Heart right ventricle (tissue), 16 donors: ENCODE measurements at regions not wholly inside any gene's neighbourhood (a gene's known extent, or its start where the extent isn't known, plus 50 kb on each side); places are given as distances from the start of the nearest gene placed in this dataset.
A peak's percentile ranks its signal among the peaks of the same experiment; 100 is the strongest.

ENCODE experiments used
- ATAC-seq, 8 donors: fragments of 200-7000 bp; cut with Tn5 transposase; one replicate each; pipeline ENCODE4 v1.9.1; 2020; ENCODE audit warnings: mild to moderate bottlenecking in 8 of 8, moderate library complexity in 8 of 8, moderate number of reproducible peaks in 1 of 8
- DNase-seq, 2 donors: peaks; one replicate each; pipeline ENCODE4 v3.0.0-alpha.2; 2020
- H3K27ac ChIP-seq, 10 donors: fragments of 200-600 bp; sonication (generic) in 2 of 10; one replicate each; pipeline versions ENCODE4 v1.5.0 to v1.8.0; 2020 to 2022; ENCODE audit warnings: mild to moderate bottlenecking in 3 of 10
- H3K27me3 ChIP-seq, 7 donors: fragments of 200-600 bp; one replicate each; pipeline ENCODE4 v1.8.0; 2021 to 2022; ENCODE audit warnings: mild to moderate bottlenecking in 2 of 7
- H3K36me3 ChIP-seq, 9 donors: fragments of 200-600 bp; sonication (generic) in 1 of 9; one replicate each; pipeline versions ENCODE4 v1.5.0 to v1.8.0; 2020 to 2022; ENCODE audit warnings: mild to moderate bottlenecking in 2 of 9
- H3K4me1 ChIP-seq, 9 donors: fragments of 200-600 bp; sonication (generic) in 1 of 9; one replicate each; pipeline versions ENCODE4 v1.5.0 to v1.8.0; 2020 to 2022; ENCODE audit warnings: mild to moderate bottlenecking in 4 of 9
- H3K4me3 ChIP-seq, 10 donors: fragments of 200-600 bp; sonication (generic) in 2 of 10; one replicate each; pipeline versions ENCODE4 v1.5.0 to v1.8.0; 2020 to 2022; ENCODE audit warnings: mild to moderate bottlenecking in 7 of 10, moderate library complexity in 2 of 10
- H3K9me3 ChIP-seq, 11 donors: fragments of 200-600 bp in 10 of 11; sonication (generic) in 2 of 11; one replicate each; pipeline versions ENCODE4 v1.5.0 to v1.8.0; 2013 to 2022; ENCODE audit warnings: mild to moderate bottlenecking in 2 of 11, control low read depth in 1 of 11, moderate library complexity in 1 of 11
- CTCF ChIP-seq, 9 donors: fragments of 200-600 bp; sonication (generic) in 2 of 9; IDR thresholded peaks; one replicate each; pipeline versions ENCODE4 v1.5.0 to v1.8.0; 2021 to 2022; ENCODE audit warnings: antibody characterized with exemption in 9 of 9, mild to moderate bottlenecking in 5 of 9, moderate library complexity in 1 of 9
- WGBS, 2 donors: extraction: QIAGEN DNeasy Blood & Tissue Kit; methylation state at CpG; one replicate each; pipeline ENCODE4 v1.1.7; 2013; ENCODE audit warnings: inconsistent platforms in 1 of 2; 5-methylcytosine and 5-hydroxymethylcytosine counted together
- intact Hi-C, 10 donors: fragments of 100-400 bp; cut with DNase I; formaldehyde crosslinking; loops; one replicate each; pipeline versions ENCODE4 v1.11.1 to v1.14.2; 2022
- donor health status: Arrhythmogenic right ventricular cardiomyopathy.
- donor health status: ischemic (EF 13 %, LVEDD 7.1; RV severe dilation, severe dysfunction).
- donor health status: healthy with polysubstance abuse.
- donor health status: DM: no; HTN: yes; CAD: no.
- donor health status: DM: no; HTN: no; CAD: no.
- donor health status: ischemic (EF 25% LVEDD 6.9; RV normal size, moderate dysfunction).
- donor health status: ischemic (EF 25% LVEDD 5.7; RV mildly dilated, moderate dysfunction).
- donor health status: healthy.
- donor health status: DM: yes; HTN: yes; CAD: no.
- donor health status: Ischemic cardiomyopathy.
- donor health status: ischemic (EF 35%, LVEDD 5.7; RV mildly dilated, moderate dysfunction).
- donor health status: nonischemic (EF 11% LVEDD 7.7; RV severe dilation, severe dysfunction).
- donor health status: DM: yes; HTN: yes; CAD: no.
- donor health status: PGD.
- donor health status: ischemic (EF 29% LVEDD 5.4; RV normal size, mild dysfunction).
- donor health status: nonischemic (EF 23%, LVEDD 6.1; RV moderate dilation, normal function).

GRCh38 chr11:87463486-87464102 lies 425.9 kb downstream of the TMEM135 start:
- Histone ChIP-seq H3K27me3 (no peaks in the 10 kb centered on the region), H3K4me3 (no peak overlapping the region), H3K36me3 (no peaks in the 10 kb centered on the region), H3K9me3 (no peaks in the 10 kb centered on the region), H3K27ac (no peak overlapping the region), H3K4me1 (peaks cover 0 to 6% (median 0%) of the 10 kb centered on the region in 9 donors)
- peak in 1 of 9 donors; percentile 26 for TF ChIP-seq CTCF (IDR thresholded peaks at IDR 0.05)
- intact Hi-C loops, result no loop called here
- 94 to 96% methylated on average over 4 of the region's 4 CpGs for WGBS, 2 donors
- DNase-seq (no peak), ATAC-seq (no peak)

- TF ChIP-seq CTCF (IDR thresholded peaks at IDR 0.05), result no peak
- H3K4me1 ChIP-seq, result peaks cover 0 to 6% (median 0%) of the 10 kb centered on the region in 9 donors
- no peak overlapping the region for H3K4me3 ChIP-seq
- H3K36me3 ChIP-seq, result no peaks in the 10 kb centered on the region
- ATAC-seq (no peak), DNase-seq (no peak)
- no peak overlapping the region for H3K27ac ChIP-seq
- intact Hi-C loops, result no loop called here
- H3K9me3 ChIP-seq, result peaks cover 0 to 5% (median 0%) of the 10 kb centered on the region in 11 donors
- 54 to 57% methylated on average over 1 of the region's 1 CpG for WGBS, 2 donors
- H3K27me3 ChIP-seq, result no peaks in the 10 kb centered on the region
Measured at GRCh38 chr11:87462171-87462570, 424.4 kb downstream of the TMEM135 start.

GRCh38 chr11:87460842-87461637 lies 423.3 kb downstream of the TMEM135 start:
- TF ChIP-seq CTCF (IDR thresholded peaks at IDR 0.05), result no peak
- no peak overlapping the region for H3K27ac ChIP-seq
- no peak for DNase-seq
- intact Hi-C loops, result no loop called here
- no peak overlapping the region for H3K4me3 ChIP-seq
- WGBS, 2 donors, result 90 to 93% methylated on average over 4 of the region's 4 CpGs
- peaks cover 0 to 3% (median 0%) of the 10 kb centered on the region in 9 donors for H3K4me1 ChIP-seq
- no peaks in the 10 kb centered on the region for H3K27me3 ChIP-seq
- no peaks in the 10 kb centered on the region for H3K36me3 ChIP-seq
- peaks cover 0 to 5% (median 0%) of the 10 kb centered on the region in 11 donors for H3K9me3 ChIP-seq
- no peak for ATAC-seq

GRCh38 chr11:87460279-87460678 lies 422.5 kb downstream of the TMEM135 start:
- Histone ChIP-seq H3K4me1 (no peaks in the 10 kb centered on the region), H3K27me3 (no peaks in the 10 kb centered on the region), H3K36me3 (no peaks in the 10 kb centered on the region), H3K4me3 (no peak overlapping the region), H3K27ac (no peak overlapping the region), H3K9me3 (peaks cover 0 to 5% (median 0%) of the 10 kb centered on the region in 11 donors)
- ATAC-seq, result no peak
- no peak for TF ChIP-seq CTCF (IDR thresholded peaks at IDR 0.05)
- WGBS, 2 donors, result 92 to 95% methylated on average over 1 of the region's 1 CpG
- intact Hi-C loops, result no loop called here
- DNase-seq, result no peak
